DMS153 (cell line): ENCODE measurements at regions not wholly inside any gene's neighbourhood (a gene's known extent, or its start where the extent isn't known, plus 50 kb on each side); places are given as distances from the start of the nearest gene placed in this dataset.
"Not testable (repeated sequence)": the region's sequence is repeated elsewhere in the genome, so short reads cannot be mapped to it uniquely, and the experiment has no call there.

ENCODE experiments used
- DNase-seq: peaks from one replicate; lab custom pipeline; 2025; lab: John Stamatoyannopoulos, UW

DNA sequence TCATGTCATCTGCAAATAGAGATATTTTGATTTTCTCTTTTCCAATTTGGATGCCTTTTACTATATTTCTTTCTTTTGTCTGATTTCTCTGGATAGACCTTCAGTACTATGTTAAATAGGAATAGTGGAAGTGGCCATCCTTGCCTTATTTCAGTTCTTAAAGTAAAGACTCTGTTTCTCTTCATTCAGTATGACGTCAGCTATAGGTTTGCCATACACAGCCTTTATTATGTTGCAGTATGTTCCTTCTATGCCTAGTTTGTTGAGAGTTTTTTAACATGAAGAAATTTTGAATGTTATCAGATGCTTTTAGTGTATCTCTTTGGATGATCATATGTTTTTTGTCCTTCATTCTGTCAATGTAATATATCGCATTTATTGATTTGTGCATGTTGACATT is 566.7 kb upstream of the ROBO1 start:
- DNase-seq = no peak

GRCh38 chr3:80331494-80332170 is 563.8 kb upstream of the ROBO1 start:
- DNase-seq = no peak

DNA sequence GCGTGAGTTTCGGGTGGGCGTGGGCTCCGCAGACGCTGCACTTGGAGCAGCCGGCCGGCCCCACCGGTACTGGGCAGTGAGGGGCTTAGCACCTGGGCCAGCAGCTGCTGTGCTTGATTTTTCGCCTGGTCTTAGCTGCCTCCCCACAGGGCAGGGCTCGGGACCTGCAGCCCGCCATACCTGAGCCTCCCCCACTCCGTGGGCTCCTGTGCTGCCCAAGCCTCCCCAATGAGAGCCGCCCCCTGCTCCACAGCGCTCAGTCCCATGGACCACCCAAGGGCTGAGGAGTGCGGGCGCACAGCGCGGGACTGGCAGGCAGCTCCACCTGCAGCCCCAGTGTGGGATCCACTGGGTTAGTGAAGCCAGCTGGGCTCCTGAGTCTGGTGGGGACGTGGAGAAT is 546.7 kb upstream of the ROBO1 start:
- not testable (repeated sequence) for DNase-seq

DNA sequence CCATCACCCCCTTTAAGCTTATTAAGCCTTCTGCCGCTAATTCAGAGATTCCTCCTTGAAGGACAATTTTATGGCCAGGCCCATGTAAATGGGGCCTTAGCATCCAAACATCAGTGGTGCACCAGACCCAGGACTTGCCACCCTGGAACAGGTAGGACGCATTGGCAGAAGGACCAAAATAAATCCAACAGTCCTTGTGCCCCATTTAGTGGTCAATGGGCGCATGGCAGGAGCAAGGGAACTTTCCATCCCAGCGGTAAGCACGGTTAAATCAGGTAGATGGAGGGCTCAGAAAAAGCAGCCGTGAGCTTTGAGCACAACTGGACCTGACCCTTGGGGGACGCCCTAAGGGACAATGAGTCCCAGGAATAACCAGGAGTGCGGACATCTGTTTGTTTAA is 540.8 kb upstream of the ROBO1 start:
- no peak for DNase-seq

DNA sequence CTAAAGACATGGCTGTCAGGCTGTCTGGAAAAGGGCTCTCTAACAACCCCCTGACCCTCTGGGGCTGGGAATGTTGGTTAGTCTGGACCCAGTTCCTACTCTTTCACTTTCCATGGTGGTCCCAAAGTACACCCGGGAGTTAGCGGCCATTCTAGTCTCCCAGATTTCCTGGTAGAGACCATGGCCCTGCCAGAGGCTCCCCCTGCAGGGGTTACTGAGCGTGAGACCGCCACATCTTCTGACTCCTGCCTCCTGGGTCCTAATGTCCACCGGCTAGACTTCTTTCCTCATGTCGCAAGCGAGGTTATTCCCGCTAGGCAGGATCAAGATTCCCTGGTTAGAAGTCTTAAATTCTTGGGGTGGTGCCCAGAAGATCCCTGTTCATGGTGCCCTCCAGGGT is 540.0 kb upstream of the ROBO1 start:
- no peak for DNase-seq

GRCh38 chr3:80297720-80298119 is 529.9 kb upstream of the ROBO1 start:
- no peak for DNase-seq

GRCh38 chr3:80285388-80285787 is 517.6 kb upstream of the ROBO1 start:
- no peak for DNase-seq

DNA sequence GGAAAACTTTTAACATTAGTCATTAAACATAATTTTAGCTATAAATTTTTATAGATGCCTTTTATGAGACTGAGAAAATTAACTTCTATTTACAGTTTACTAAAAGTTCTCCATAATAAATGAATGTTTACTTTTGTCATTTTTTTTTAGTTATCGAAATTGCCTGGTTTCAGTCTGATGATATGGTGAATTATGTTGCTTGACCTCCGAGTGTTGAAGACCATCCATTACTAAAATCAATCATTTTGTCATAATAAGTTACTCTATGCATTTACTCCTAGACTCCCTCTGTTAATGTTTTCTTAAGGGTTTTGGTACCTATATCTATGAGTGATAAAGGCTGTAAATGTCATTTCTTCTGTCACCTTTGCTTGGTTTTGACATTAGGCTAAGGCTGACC is 516.0 kb upstream of the ROBO1 start:
- DNase-seq = no peak

DNA sequence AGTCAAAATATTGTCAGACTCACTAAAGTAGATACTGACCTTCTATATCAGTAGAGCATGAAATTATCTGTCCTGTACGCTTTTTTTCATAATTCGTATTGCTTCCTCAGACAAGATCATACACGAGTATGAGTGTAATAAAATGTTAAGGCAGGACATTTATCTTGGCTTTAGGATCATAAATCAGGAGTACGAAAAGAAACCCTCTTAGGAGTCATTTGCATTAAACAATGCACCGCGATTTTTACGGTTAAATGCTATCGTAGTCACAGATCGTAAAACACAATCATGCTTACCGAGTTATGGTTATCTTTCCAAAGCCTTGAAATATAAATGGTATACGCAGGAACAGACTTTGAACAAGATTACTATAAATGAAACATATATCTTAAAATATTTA is 510.3 kb upstream of the ROBO1 start:
- no peak for DNase-seq

DNA sequence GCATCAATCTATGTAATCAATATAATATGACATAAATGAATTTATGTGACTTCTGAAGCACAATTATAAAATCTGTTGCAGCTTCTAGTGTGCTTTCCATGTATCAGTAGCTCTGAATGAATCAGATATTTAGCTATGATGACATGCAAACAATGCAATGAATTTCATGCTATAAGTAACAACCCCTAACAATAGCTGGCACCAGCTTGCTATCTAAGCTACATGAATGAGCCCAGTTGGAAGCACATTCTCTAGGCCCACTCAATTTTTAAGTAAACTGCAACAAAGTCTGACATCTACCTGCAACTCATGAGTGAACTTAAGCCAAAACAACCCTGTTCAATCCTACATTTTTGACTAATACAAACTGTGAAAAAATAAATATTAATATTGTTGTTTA is 507.3 kb upstream of the ROBO1 start:
- DNase-seq = no peak

DNA sequence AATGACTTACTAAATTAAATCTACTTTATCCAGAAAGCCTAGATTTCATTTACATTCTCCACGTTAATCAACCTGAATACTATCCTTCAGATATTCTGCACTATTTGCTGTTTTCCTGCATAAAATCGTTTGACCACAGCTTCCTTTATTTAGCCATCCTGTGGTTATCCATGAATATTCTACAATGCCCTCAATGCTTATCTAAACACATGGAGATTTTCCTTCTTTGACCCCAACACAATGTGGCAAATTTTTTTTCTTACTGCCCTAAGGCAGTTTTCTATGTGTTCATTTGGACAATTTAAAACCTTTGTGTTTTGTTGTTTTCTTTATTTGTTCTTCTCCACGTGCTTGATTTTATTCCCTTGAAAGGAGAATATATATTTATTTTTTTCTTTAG is 495.5 kb upstream of the ROBO1 start:
- DNase-seq = no peak

DNA sequence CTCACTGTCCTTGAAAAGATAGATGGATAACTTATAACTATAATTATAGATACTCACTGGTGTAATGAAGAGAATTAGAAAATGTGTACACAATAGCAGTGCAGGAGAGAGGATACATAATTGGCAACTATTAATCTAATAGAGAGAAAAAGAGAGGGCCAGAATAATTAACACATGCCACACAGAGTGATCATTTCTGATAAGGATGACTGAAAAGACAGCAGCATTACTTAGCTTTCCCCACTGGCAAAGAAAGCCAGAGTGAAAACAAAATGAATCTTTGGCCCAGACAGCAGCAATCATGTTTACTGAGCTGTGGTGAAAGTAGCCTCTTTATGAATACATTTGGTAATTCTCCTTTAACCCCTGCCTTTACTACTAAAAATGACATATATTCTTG is 493.3 kb upstream of the ROBO1 start:
- no peak for DNase-seq

DNA sequence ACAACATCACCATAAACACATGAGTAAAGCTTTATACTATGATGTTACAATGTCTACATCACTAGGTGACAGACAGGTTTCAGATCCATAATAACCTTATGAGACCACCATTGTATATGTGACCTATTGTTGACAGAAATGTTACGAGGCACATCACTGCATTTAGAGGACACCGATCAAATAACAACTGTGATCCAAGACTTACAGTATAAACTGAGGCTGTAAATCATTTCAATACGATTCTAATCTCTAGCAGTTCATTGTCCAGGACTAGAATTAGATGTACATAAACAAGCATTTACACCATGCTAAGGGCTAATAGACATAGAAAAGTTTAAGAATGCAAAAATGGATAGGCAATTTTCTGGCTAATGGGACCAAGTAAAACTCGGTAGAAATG is 491.9 kb upstream of the ROBO1 start:
- no peak for DNase-seq

- no peak for DNase-seq
Observed at GRCh38 chr3:80252113-80252512, 484.3 kb upstream of the ROBO1 start.

DNA sequence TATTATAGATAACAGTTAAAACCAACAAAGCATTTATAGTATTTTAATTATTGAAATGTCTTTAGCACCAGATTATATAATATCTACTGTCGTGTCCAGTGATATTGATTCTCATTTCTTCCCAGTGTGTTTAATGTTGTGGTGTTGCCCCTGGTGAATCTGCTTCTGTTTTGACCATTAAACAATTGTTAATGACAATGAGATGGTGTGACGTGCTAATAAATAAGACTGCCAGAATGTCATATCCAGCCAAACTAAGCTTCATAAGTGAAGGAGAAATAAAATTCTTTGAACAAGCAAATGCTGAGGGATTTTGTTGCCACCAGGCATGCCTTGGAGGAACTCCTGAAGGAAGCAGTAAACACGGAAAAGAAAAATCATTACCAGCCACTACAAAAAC is 480.0 kb upstream of the ROBO1 start:
- no peak for DNase-seq

GRCh38 chr3:80244390-80244789 is 476.6 kb upstream of the ROBO1 start:
- DNase-seq = no peak

DNA sequence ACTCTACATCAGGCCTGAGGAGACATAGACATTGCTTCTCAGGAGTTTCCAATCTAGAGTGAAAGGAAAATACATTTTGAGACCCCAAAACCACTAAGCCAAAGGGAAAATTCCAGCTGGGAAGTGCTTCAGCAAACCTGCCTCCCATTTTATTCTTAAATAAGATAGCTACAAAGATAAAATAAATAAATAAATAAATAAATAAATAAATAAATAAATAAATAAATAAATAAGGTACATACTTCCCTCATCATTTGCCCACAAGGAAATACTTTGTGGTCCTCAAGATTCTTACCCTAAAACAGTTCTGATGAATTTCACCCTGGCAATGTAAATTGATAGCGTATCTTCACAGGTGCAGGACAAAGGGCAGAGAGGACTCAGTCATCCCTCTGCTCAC is 474.0 kb upstream of the ROBO1 start:
- no peak for DNase-seq

DNA sequence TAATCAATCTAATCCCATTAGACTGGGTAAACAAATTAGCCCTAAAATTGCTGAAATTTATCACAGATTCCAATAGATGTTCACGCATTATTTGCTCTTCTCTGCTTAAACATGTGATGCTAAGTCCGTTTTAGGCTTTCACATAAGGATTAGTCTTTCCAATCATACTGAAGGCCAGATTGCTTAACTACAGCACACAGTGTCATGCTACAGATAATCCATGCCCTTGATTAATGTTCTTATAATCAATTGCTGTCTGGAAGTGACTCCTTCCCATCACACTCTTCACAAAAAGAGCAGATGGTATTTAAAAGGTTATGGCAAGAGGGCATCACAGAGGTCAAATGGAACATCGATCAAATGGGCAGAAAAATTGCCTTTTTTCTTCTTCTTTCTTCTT is 471.5 kb upstream of the ROBO1 start:
- no peak for DNase-seq

DNA sequence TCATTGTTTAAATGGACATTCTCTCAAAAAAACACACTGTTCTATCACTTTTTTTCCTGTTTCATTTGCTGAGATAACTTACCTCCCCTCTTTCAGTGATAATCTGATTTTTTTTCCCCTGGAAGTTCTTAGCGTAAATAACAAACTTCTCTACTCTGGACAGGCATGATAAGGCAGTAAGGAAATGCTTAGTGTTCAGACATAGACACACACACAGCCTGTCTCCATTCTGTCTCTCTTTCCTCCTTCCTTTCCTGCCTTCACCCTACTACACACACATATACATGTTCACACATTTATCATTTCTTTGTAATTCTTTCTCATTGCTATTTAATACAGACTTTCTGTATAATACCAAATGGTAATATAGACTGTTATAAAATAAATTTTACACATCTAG is 470.8 kb upstream of the ROBO1 start:
- no peak for DNase-seq

- DNase-seq = no peak
Observed at GRCh38 chr3:80238152-80238551, 470.4 kb upstream of the ROBO1 start.

DNA sequence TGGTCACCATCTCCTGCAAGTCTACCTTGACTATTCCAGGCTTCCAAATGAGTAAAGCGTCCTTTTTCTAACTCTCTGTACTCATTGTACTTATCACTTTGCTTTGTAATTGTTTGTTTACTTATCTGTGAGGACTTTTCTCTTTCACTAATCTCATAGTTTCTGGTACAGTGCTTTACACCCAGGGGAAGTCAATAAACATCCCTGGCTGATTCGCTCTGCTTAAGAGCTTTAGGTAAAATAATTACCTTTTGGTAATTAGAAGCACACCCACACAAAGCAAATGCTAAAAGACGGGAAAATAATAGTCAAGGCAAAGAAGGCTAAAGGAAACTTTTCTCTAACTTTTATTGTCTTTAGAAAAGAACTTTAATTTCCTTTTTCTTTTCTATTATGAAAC is 466.9 kb upstream of the ROBO1 start:
- no peak for DNase-seq

- no peak for DNase-seq
Observed at GRCh38 chr3:80233576-80233975, 465.8 kb upstream of the ROBO1 start.

- no peak for DNase-seq
Observed at GRCh38 chr3:80232760-80233159, 465.0 kb upstream of the ROBO1 start.

- DNase-seq = no peak
Observed at GRCh38 chr3:80230962-80231361, 463.2 kb upstream of the ROBO1 start.

GRCh38 chr3:80227216-80227615 is 459.4 kb upstream of the ROBO1 start:
- no peak for DNase-seq
